Activated CD8-positive, alpha-beta T cell treated with anti-CD3 and anti-CD28 coated beads, Interleukin-2, amount 10 ng/mL, durations not matched to agents 7 days and 5 days (primary cell): ENCODE measurements at regions not wholly inside any gene's neighbourhood (a gene's known extent, or its start where the extent isn't known, plus 50 kb on each side); places are given as distances from the start of the nearest gene placed in this dataset.
"Not testable (repeated sequence)": the region's sequence is repeated elsewhere in the genome, so short reads cannot be mapped to it uniquely, and the experiment has no call there.

ENCODE experiments used
- ATAC-seq: fragments of 150-1000 bp; cut with Tn5 transposase; one replicate; pipeline ENCODE4 v1.10.0; 2021; ENCODE audit warnings: moderate library complexity
- CTCF ChIA-PET: fragments of 350-600 bp; sonication (Branson Sonifier 250); formaldehyde crosslinking; loops from one replicate; lab custom pipeline; 2021; ENCODE audit warnings: antibody characterized with exemption; lab: Charles Lee
- POLR2A ChIA-PET: fragments of 350-600 bp; sonication (Branson Sonifier 250); formaldehyde crosslinking; loops from one replicate; lab custom pipeline; 2021; ENCODE audit warnings: antibody characterized with exemption; lab: Charles Lee
- DNase-seq: peaks from one replicate; pipeline ENCODE4 v3.0.0-alpha.2; 2020
- H3K27ac Mint-ChIP-seq: one replicate; pipeline ENCODE4 v1.8.0; 2021; ENCODE audit warnings: mild to moderate bottlenecking, mixed read lengths
- H3K27me3 Mint-ChIP-seq: one replicate; pipeline ENCODE4 v1.8.0; 2021; ENCODE audit warnings: low read depth, mixed read lengths
- H3K36me3 Mint-ChIP-seq: one replicate; pipeline ENCODE4 v1.8.0; 2021; ENCODE audit warnings: low read depth, mixed read lengths
- H3K4me1 Mint-ChIP-seq: one replicate; pipeline ENCODE4 v1.8.0; 2021; ENCODE audit warnings: low read depth, mixed read lengths
- H3K4me3 Mint-ChIP-seq: one replicate; pipeline ENCODE4 v1.8.0; 2021; ENCODE audit warnings: mild to moderate bottlenecking, mixed read lengths
- H3K9me3 Mint-ChIP-seq: one replicate; pipeline ENCODE4 v1.8.0; 2022; ENCODE audit warnings: mixed read lengths; ENCODE audit not compliant: insufficient read depth

DNA sequence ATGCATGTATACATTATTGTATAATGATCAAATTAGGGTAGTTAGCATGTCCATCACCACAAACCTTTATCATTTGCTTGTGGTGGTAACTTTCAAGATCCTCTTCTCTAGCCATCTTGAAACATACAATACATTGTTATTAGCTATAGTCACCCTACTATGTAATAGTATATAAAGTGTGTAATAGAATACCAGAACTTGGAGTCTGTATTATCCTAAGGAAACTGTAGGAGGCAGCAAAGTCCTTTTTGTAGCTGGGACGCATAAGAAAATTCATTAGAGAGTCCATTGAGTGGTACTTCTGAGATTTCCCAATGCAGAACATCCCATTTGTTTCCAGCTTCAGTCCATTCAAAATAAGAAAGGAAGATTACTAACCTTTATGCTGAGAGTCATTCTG is 325.9 kb upstream of the LRFN5 start:
- no peak for ATAC-seq
- POLR2A ChIA-PET = no interaction called here

DNA sequence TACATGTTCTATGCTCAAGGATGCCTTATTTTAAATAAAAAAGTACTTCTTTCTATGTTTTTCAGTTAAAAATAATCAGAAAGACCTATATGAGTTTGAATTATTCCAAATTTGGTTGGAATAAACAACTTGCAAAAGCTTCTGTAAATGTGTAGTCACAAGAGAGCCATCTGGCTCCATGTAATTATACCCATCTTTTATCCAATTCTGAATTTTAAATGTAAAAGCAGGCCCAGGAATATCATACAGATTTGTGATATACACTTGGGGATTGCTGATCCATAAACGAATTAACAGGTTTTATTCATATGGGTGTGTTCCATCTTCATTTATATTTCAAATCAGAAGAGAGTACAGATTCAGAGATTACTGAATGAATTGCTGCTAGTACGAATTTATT is 329.2 kb upstream of the LRFN5 start:
- Mint-ChIP-seq H3K27me3 (no peaks in the 10 kb centered on the region), H3K4me1 (no peaks in the 10 kb centered on the region), H3K4me3 (no peak overlapping the region), H3K27ac (no peak overlapping the region), H3K9me3 (peaks cover 5% of the 10 kb centered on the region), H3K36me3 (no peaks in the 10 kb centered on the region)
- POLR2A ChIA-PET = no interaction called here
- ATAC-seq (no peak), DNase-seq (no peak)
- CTCF ChIA-PET = no interaction called here

More for the DNA sequence above, 325.9 kb upstream of the LRFN5 start:
- no peaks in the 10 kb centered on the region for H3K4me1 Mint-ChIP-seq
- H3K27ac Mint-ChIP-seq = no peak overlapping the region
- H3K4me3 Mint-ChIP-seq = no peak overlapping the region
- no peaks in the 10 kb centered on the region for H3K36me3 Mint-ChIP-seq
- no peak for DNase-seq
- CTCF ChIA-PET = no interaction called here
- peaks cover 9% of the 10 kb centered on the region for H3K9me3 Mint-ChIP-seq
- H3K27me3 Mint-ChIP-seq = no peaks in the 10 kb centered on the region

DNA sequence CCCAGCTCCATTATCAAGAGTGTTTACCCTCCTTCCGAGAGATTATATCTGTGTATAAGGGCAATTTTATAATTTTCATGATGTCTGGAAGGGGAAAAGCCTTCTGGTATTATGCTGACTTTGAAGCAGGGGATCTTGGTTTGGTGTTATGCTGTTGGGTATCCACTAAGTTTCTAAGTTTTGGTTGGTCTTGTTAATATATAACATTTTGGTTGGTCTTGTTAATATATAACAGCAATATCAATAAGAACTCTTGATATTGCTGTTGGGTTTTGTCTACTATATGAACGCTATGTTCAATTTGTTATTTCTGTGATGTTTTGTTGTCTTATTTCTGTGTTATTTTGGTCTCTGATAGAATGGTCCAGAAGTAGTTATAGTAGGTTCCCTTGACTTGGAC is 349.2 kb upstream of the LRFN5 start:
- ChIA-PET POLR2A (no interaction called here), CTCF (no interaction called here)
- no peaks in the 10 kb centered on the region for H3K4me1 Mint-ChIP-seq
- ATAC-seq (no peak), DNase-seq (no peak)
- no peak overlapping the region for H3K4me3 Mint-ChIP-seq
- H3K9me3 Mint-ChIP-seq = no peaks in the 10 kb centered on the region
- H3K27me3 Mint-ChIP-seq = no peaks in the 10 kb centered on the region
- H3K36me3 Mint-ChIP-seq = no peaks in the 10 kb centered on the region
- no peak overlapping the region for H3K27ac Mint-ChIP-seq

GRCh38 chr14:41235466-41235865 is 371.2 kb upstream of the LRFN5 start:
- Mint-ChIP-seq H3K27ac (no peak overlapping the region), H3K36me3 (no peaks in the 10 kb centered on the region), H3K4me3 (no peak overlapping the region), H3K4me1 (no peaks in the 10 kb centered on the region), H3K27me3 (no peaks in the 10 kb centered on the region), H3K9me3 (peaks cover 5% of the 10 kb centered on the region)
- CTCF ChIA-PET = no interaction called here
- no peak for DNase-seq
- ATAC-seq = no peak
- POLR2A ChIA-PET = no interaction called here

DNA sequence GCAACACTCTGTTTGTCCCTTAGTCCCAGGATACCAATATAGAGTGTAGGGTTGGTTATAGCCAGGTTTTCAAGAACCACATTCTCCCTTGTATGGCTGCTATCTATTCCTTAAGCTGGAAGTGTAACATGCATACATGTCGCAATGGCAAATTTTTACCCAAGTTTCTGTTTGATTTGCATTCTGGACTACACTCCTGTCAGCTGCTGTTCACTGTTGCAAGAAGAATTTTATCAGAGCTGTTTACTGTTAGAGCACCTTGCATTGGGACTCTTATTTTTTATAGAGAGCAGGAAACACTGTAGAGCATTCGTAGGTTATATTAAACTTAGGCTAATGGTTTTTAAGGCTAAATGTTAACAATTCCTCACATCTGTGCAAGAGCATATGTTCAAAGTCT is 376.0 kb upstream of the LRFN5 start:
- H3K4me1 Mint-ChIP-seq = no peaks in the 10 kb centered on the region
- H3K27ac Mint-ChIP-seq = no peak overlapping the region
- ATAC-seq = no peak
- CTCF ChIA-PET = no interaction called here
- H3K4me3 Mint-ChIP-seq = no peak overlapping the region
- DNase-seq = no peak
- H3K27me3 Mint-ChIP-seq = no peaks in the 10 kb centered on the region
- no peaks in the 10 kb centered on the region for H3K9me3 Mint-ChIP-seq
- POLR2A ChIA-PET = no interaction called here
- H3K36me3 Mint-ChIP-seq = no peaks in the 10 kb centered on the region

GRCh38 chr14:41229824-41230223 is 376.9 kb upstream of the LRFN5 start:
- POLR2A ChIA-PET = no interaction called here
- DNase-seq = no peak
- Mint-ChIP-seq H3K36me3 (no peaks in the 10 kb centered on the region), H3K4me3 (no peak overlapping the region), H3K4me1 (no peaks in the 10 kb centered on the region), H3K9me3 (no peaks in the 10 kb centered on the region), H3K27ac (no peak overlapping the region), H3K27me3 (no peaks in the 10 kb centered on the region)
- no peak for ATAC-seq
- CTCF ChIA-PET = no interaction called here

DNA sequence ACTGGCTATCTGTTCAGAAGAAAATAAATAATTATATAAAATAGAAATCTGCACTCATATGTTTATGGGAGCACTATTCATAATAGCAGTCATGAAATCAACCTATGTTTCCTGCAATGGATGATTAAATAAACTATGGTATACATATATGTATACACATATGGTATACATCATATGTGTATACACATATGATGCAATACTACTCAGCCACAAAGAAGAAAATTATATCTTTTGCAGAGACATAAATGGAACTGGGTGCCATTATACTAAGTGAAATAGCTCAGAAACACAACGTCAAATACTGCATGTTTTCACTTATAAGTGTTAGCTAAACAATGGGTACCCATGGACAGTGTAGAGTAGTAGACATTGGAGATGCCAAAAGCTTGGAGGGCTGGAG is 381.2 kb upstream of the LRFN5 start:
- POLR2A ChIA-PET = no interaction called here
- Mint-ChIP-seq H3K27ac (no peak overlapping the region), H3K27me3 (no peaks in the 10 kb centered on the region), H3K36me3 (no peaks in the 10 kb centered on the region), H3K9me3 (no peaks in the 10 kb centered on the region), H3K4me3 (no peak overlapping the region), H3K4me1 (no peaks in the 10 kb centered on the region)
- no peak for DNase-seq
- CTCF ChIA-PET = no interaction called here
- no peak for ATAC-seq

DNA sequence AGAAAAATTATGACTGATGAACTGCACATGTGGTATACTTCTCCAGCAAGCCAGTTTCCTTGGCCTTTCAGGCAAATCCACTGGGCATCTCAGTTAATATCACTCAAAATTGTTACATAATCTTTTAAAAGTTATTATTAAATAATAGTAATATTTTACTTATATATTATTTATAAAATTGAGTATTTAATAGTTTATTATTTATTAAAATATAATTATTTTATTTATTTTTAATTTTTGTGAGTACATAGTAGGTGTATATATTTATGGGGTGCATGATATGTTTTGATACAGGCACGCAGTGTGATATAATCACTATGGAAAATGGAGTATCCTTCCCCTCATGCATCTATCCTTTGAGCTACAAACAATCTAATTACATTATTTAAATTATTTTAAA is 384.1 kb upstream of the LRFN5 start:
- ChIA-PET POLR2A (no interaction called here), CTCF (no interaction called here)
- no peak overlapping the region for H3K4me3 Mint-ChIP-seq
- H3K9me3 Mint-ChIP-seq = peaks cover 8% of the 10 kb centered on the region
- H3K27me3 Mint-ChIP-seq = no peaks in the 10 kb centered on the region
- H3K36me3 Mint-ChIP-seq = no peaks in the 10 kb centered on the region
- H3K4me1 Mint-ChIP-seq = no peaks in the 10 kb centered on the region
- DNase-seq (no peak), ATAC-seq (no peak)
- H3K27ac Mint-ChIP-seq = no peak overlapping the region

DNA sequence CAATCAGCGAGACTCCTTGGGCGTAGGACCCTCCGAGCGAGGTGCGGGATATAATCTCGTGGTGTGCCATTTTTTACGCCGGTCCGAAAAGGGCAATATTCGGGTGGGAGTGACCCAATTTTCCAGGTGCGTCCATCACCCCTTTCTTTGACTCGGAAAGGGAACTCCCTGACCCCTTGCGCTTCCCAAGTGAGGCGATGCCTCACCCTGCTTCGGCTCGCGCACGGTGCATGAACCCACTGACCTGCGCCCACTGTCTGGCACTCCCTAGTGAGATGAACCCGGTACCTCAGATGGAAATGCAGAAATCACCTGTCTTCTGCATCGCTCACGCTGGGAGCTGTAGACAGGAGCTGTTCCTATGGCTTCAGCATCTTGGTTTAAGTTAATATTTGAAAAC is 391.7 kb upstream of the LRFN5 start:
- H3K27ac Mint-ChIP-seq, ATAC-seq, DNase-seq, H3K4me3 Mint-ChIP-seq, CTCF ChIA-PET, H3K27me3 Mint-ChIP-seq, H3K36me3 Mint-ChIP-seq, H3K4me1 Mint-ChIP-seq, POLR2A ChIA-PET: not testable (repeated sequence)
- H3K9me3 Mint-ChIP-seq = peaks cover 10% of the 10 kb centered on the region

- POLR2A ChIA-PET = no interaction called here
- H3K27me3 Mint-ChIP-seq = no peaks in the 10 kb centered on the region
- no peaks in the 10 kb centered on the region for H3K4me1 Mint-ChIP-seq
- DNase-seq (no peak), ATAC-seq (no peak)
- H3K36me3 Mint-ChIP-seq = no peaks in the 10 kb centered on the region
- peaks cover 6% of the 10 kb centered on the region for H3K9me3 Mint-ChIP-seq
- no peak overlapping the region for H3K27ac Mint-ChIP-seq
- CTCF ChIA-PET = no interaction called here
- no peak overlapping the region for H3K4me3 Mint-ChIP-seq
Measured at GRCh38 chr14:41201696-41202095, 405.0 kb upstream of the LRFN5 start.

DNA sequence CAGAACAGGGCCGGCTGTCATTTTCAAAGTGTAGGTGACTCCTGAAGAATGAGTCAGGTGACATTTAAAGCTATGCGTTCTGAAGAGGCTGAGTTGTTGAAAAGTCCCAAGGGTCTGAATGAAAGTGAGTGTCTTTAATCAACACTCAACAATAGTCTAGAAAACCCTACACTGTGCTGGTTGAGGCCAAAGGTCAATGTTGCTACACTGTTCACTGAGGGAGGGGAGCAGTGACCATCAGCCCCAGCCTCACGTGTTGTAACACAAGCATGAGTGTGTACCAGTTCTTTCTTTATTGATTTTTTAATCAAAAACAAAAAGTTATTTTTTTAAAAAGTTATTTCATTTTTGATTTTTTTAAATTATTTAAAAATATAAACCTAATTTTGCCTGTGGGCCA is 418.8 kb upstream of the LRFN5 start:
- Mint-ChIP-seq H3K27ac (no peak overlapping the region), H3K4me3 (no peak overlapping the region), H3K9me3 (peaks cover 6% of the 10 kb centered on the region), H3K36me3 (no peaks in the 10 kb centered on the region), H3K4me1 (no peaks in the 10 kb centered on the region), H3K27me3 (no peaks in the 10 kb centered on the region)
- DNase-seq (no peak), ATAC-seq (no peak)
- CTCF ChIA-PET = no interaction called here
- POLR2A ChIA-PET = interaction anchor here (0.6 kb wide), 1 partner anchor 210 kb away, joined by 3 read pairs; no protein-coding TSS in a partner anchor

DNA sequence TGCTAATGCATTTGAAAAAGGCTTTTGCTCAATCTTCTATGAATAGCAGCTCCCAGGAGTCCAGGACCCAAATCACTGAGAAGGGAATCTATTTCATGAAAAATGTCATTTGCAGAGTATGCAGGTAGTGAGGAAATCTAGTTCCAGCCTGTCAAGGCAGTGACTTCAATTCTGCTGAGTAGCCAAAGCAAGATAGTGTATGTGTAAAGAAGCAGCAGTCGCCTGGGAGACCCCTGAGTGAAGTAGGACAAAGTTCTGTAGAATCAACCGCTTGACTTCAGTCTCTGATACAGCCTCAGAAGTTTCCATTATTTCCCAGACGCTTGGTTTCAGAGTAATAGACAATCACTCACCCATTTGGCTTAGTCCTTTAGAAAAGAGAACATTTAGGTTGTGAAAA is 435.6 kb upstream of the LRFN5 start:
- Mint-ChIP-seq H3K27ac (no peak overlapping the region), H3K27me3 (no peaks in the 10 kb centered on the region), H3K4me3 (no peak overlapping the region), H3K36me3 (no peaks in the 10 kb centered on the region), H3K9me3 (peaks cover 10% of the 10 kb centered on the region), H3K4me1 (no peaks in the 10 kb centered on the region)
- CTCF ChIA-PET = no interaction called here
- ATAC-seq = no peak
- no peak for DNase-seq
- POLR2A ChIA-PET = no interaction called here

DNA sequence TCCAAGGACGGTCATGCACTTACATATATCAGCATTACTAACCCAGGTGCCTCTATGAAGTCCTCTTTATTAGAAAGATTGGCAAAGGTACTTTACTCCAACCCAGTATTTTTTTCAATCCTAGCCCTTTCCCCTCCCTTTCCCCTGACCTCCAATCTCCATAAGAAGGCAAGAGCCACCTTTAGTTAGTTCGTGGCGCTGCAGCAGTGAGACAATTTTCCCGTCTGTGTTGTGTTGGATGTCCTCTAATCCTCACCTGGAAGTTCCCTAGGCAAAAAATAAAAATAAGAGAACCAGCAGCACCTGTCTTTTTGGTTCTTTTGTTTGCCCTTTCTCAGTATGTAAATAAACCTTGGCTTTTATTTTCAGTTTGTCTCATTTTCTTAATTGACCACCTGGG is 439.6 kb upstream of the LRFN5 start:
- H3K36me3 Mint-ChIP-seq = no peaks in the 10 kb centered on the region
- no peaks in the 10 kb centered on the region for H3K27me3 Mint-ChIP-seq
- H3K4me3 Mint-ChIP-seq = no peak overlapping the region
- no peaks in the 10 kb centered on the region for H3K4me1 Mint-ChIP-seq
- no peak for DNase-seq
- H3K9me3 Mint-ChIP-seq = no peaks in the 10 kb centered on the region
- no peak overlapping the region for H3K27ac Mint-ChIP-seq
- ATAC-seq = no peak
- ChIA-PET CTCF (no interaction called here), POLR2A (no interaction called here)
